ENCODE measurements at regions not wholly inside any gene's neighbourhood (a gene's known extent, or its start where the extent isn't known, plus 50 kb on each side); places are given as distances from the start of the nearest gene placed in this dataset.

GRCh38 chr16:14374451-14375131 lies 255.5 kb downstream of the PARN start:
- H3K14ac ChIP-seq (ENCODE audit: insufficient read depth, low read length), result no peak overlapping the region
- H3K79me2 ChIP-seq (ENCODE audit: insufficient read depth, low read length), result no peaks in the 10 kb centered on the region
- TF ChIP-seq CTCF (conservative IDR thresholded peaks at IDR 0.05), result no peak
- Mint-ChIP-seq H3K4me1 (peaks cover 8 to 19% of the 10 kb centered on the region in 2 experiments), H3K27me3 (ENCODE audit: low read depth) (no peaks in the 10 kb centered on the region; the same call in 1 of the 2 replicates), H3K4me3 (no peak overlapping the region), H3K27ac (no peak overlapping the region), H3K36me3 (ENCODE audit: insufficient read depth in 1 of 3, low read depth in 3 of 3) (no peaks in the 10 kb centered on the region), H3K9me3 (no peaks in the 10 kb centered on the region; a peak in 1 of 5 replicates)
- no peak overlapping the region for H2BK20ac ChIP-seq (ENCODE audit: low read depth, low read length, poor library complexity, severe bottlenecking)
- no peak overlapping the region for H3K4me2 ChIP-seq (ENCODE audit: insufficient read depth, insufficient read length, low read length)
- H2BK120ac ChIP-seq (ENCODE audit: low read depth, low read length, poor library complexity, severe bottlenecking), result no peak overlapping the region
- WGBS (ENCODE audit: extremely low coverage, insufficient read length, low lambda C conversion rate), result no CpG with 5 or more reads among the region's 11 CpGs
- H3K9ac ChIP-seq (ENCODE audit: extremely low read depth, insufficient read length, low read length), result no peak overlapping the region
- no peak for DNase-seq
- no peak overlapping the region for H2BK5ac ChIP-seq (ENCODE audit: insufficient read length, low read length)
- H3K23ac ChIP-seq (ENCODE audit: insufficient read length, low read depth, low read length), result no peak overlapping the region
- H3K27me3 ChIP-seq (ENCODE audit: insufficient read depth, low read length), result no peaks in the 10 kb centered on the region
- no peak overlapping the region for H4K5ac ChIP-seq (ENCODE audit: insufficient read length, low read depth, low read length)
- H2BK12ac ChIP-seq (ENCODE audit: insufficient read length, low read depth, low read length), result no peak overlapping the region
- no peaks in the 10 kb centered on the region for H3K23me2 ChIP-seq (ENCODE audit: insufficient read length, low read depth, low read length, poor library complexity, severe bottlenecking)
- no peak overlapping the region for H3K56ac ChIP-seq (ENCODE audit: insufficient read length, low read depth, low read length)
- H4K8ac ChIP-seq (replicated peaks; ENCODE audit: insufficient read length, low read depth, low read length), result no peak overlapping the region
- H3K79me1 ChIP-seq (ENCODE audit: insufficient read depth, low read depth, low read length, poor library complexity, severe bottlenecking), result no peaks in the 10 kb centered on the region
- H4K20me1 ChIP-seq (ENCODE audit: control insufficient read depth, insufficient read depth, insufficient read length), result no peaks in the 10 kb centered on the region
- no peak overlapping the region for H2BK15ac ChIP-seq (ENCODE audit: low read depth, low read length)
- H3K4ac ChIP-seq (ENCODE audit: low read depth, low read length), result no peak overlapping the region
- H2AFZ ChIP-seq (ENCODE audit: low read length), result no peak overlapping the region
- no peak overlapping the region for H3K18ac ChIP-seq (ENCODE audit: insufficient read length, low read depth, low read length)
- H3K4me1 ChIP-seq (ENCODE audit: insufficient read depth, low read length), result no peaks in the 10 kb centered on the region
- H4K91ac ChIP-seq (ENCODE audit: insufficient read length, low read depth, low read length), result no peak overlapping the region
- no peak overlapping the region for H2AK5ac ChIP-seq (ENCODE audit: insufficient read length, low read length)
- no peaks in the 10 kb centered on the region for H3K9me3 ChIP-seq (ENCODE audit: control insufficient read depth, low read depth, low read length)
- H3T11ph ChIP-seq (ENCODE audit: low read length), result no peak overlapping the region
- no peak overlapping the region for H3K27ac ChIP-seq (ENCODE audit: insufficient read length, low read depth, low read length)

All from H9 (cell line).